ENCODE measurements at regions not wholly inside any gene's neighbourhood (a gene's known extent, or its start where the extent isn't known, plus 50 kb on each side); places are given as distances from the start of the nearest gene placed in this dataset.

- Histone ChIP-seq H3K27me3 (ENCODE audit: control insufficient read depth in 2 of 2, insufficient read depth in 2 of 2, low read length in 2 of 2) (no peaks in the 10 kb centered on the region), H3K36me3 (ENCODE audit: control insufficient read depth in 2 of 2, extremely low read depth in 1 of 2, insufficient read depth in 2 of 2, low read length in 2 of 2) (no peaks in the 10 kb centered on the region), H3K9me3 (replicated peaks; ENCODE audit: control insufficient read depth, insufficient read depth, low read length) (no peaks in the 10 kb centered on the region), H3K9ac (replicated peaks; ENCODE audit: extremely low read depth, insufficient read depth, low read length) (no peak overlapping the region), H3K4me3 (replicated peaks in 1 of 3; ENCODE audit: insufficient read depth in 1 of 3, low read depth in 1 of 3, low read length in 3 of 3) (no peak overlapping the region), H2AFZ (ENCODE audit: low read depth, low read length) (no peak overlapping the region), H3K79me2 (ENCODE audit: control insufficient read depth, insufficient read depth, low read length) (no peaks in the 10 kb centered on the region), H4K20me1 (replicated peaks; ENCODE audit: control insufficient read depth, extremely low read depth, insufficient read depth, low read length) (no peaks in the 10 kb centered on the region), H3K27ac (ENCODE audit: insufficient read depth, low read depth, low read length) (no peak overlapping the region), H3K9me1 (replicated peaks; ENCODE audit: control insufficient read depth, extremely low read depth, insufficient read depth, low read length) (no peaks in the 10 kb centered on the region), H3K4me2 (ENCODE audit: insufficient read depth, low read length) (no peak overlapping the region), H3K4me1 (ENCODE audit: control insufficient read depth, extremely low read depth, insufficient read depth, low read length) (no peaks in the 10 kb centered on the region)
- no TSS peak for BruUV-seq (replicated peaks)
- CTCF ChIA-PET, result no interaction called here
- TF ChIP-seq GATA2 (IDR thresholded peaks at IDR 0.05; ENCODE audit: insufficient read depth, insufficient read length, low read depth, low read length) (no peak), FOS (IDR thresholded peaks at IDR 0.05; ENCODE audit: borderline replicate concordance, insufficient read depth, low read length) (no peak), POLR2A (IDR thresholded peaks at IDR 0.05; ENCODE audit: low read depth, low read length) (no peak), POLR2AphosphoS5 (IDR thresholded peaks at IDR 0.05; ENCODE audit: insufficient read depth, low read depth, low read length) (no peak), MYC (IDR thresholded peaks at IDR 0.05; ENCODE audit: low read depth, low read length) (no peak)
- TF ChIP-seq, protein P1, sequence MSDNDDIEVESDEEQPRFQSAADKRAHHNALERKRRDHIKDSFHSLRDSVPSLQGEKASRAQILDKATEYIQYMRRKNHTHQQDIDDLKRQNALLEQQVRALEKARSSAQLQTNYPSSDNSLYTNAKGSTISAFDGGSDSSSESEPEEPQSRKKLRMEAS (IDR thresholded peaks at IDR 0.05; ENCODE audit: insufficient read depth, insufficient read length), result no peak
- intact Hi-C loops (cut with micrococcal nuclease), result no loop called here
- dilution Hi-C loops (cut with MboI; ENCODE audit: extremely low pct_ligation_motif_present, low sequenced_read_pairs), result no loop called here
- DNase-seq (ENCODE audit: low read depth, low spot score) (no peak), FAIRE-seq (no peak)
- POLR2A ChIA-PET, result no interaction called here
Measured at GRCh38 chr14:25696176-25696575, 646.2 kb upstream of the STXBP6 start.

DNA sequence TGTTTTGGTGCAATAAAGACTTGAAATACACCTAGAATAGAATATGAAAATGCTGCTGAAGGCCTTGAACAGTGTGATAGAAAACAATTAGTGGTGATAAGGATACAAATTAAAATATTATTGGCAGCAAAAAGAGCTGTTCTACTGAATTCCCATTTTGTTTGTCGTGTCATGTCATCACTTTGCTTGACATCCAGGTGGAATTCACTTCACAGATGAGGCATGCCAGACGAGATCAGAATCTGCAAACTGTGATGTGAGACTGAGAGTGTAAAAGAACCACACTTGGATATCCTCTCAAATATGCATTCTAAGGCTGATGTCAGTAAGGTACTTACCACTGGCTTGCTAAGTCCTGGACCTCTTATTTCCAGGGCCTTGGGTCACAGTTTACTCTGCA, 635.1 kb upstream of the STXBP6 start:
- intact Hi-C loops (cut with micrococcal nuclease), result no loop called here
- dilution Hi-C loops (cut with MboI; ENCODE audit: extremely low pct_ligation_motif_present, low sequenced_read_pairs), result no loop called here
- Histone ChIP-seq H3K4me1 (ENCODE audit: control insufficient read depth, extremely low read depth, insufficient read depth, low read length) (no peaks in the 10 kb centered on the region), H3K4me3 (replicated peaks in 1 of 3; ENCODE audit: insufficient read depth in 1 of 3, low read depth in 1 of 3, low read length in 3 of 3) (no peak overlapping the region), H3K27ac (ENCODE audit: insufficient read depth, low read depth, low read length) (no peak overlapping the region), H3K4me2 (ENCODE audit: insufficient read depth, low read length) (no peak overlapping the region), H3K9ac (replicated peaks; ENCODE audit: extremely low read depth, insufficient read depth, low read length) (no peak overlapping the region), H3K79me2 (ENCODE audit: control insufficient read depth, insufficient read depth, low read length) (no peaks in the 10 kb centered on the region), H3K9me1 (replicated peaks; ENCODE audit: control insufficient read depth, extremely low read depth, insufficient read depth, low read length) (no peaks in the 10 kb centered on the region), H2AFZ (ENCODE audit: low read depth, low read length) (no peak overlapping the region), H3K27me3 (ENCODE audit: control insufficient read depth in 2 of 2, insufficient read depth in 2 of 2, low read length in 2 of 2) (no peaks in the 10 kb centered on the region), H3K9me3 (replicated peaks; ENCODE audit: control insufficient read depth, insufficient read depth, low read length) (peaks cover 2% of the 10 kb centered on the region), H3K36me3 (ENCODE audit: control insufficient read depth in 2 of 2, extremely low read depth in 1 of 2, insufficient read depth in 2 of 2, low read length in 2 of 2) (no peaks in the 10 kb centered on the region), H4K20me1 (replicated peaks; ENCODE audit: control insufficient read depth, extremely low read depth, insufficient read depth, low read length) (no peaks in the 10 kb centered on the region)
- no TSS peak for BruUV-seq (replicated peaks)
- FAIRE-seq (no peak), DNase-seq (ENCODE audit: low read depth, low spot score) (no peak)
- TF ChIP-seq GATA2 (IDR thresholded peaks at IDR 0.05; ENCODE audit: insufficient read depth, insufficient read length, low read depth, low read length) (no peak), POLR2AphosphoS5 (IDR thresholded peaks at IDR 0.05; ENCODE audit: insufficient read depth, low read depth, low read length) (no peak), EZH2 (IDR thresholded peaks at IDR 0.05; ENCODE audit: borderline replicate concordance, low read depth, low read length, severe bottlenecking) (no peak), MYC (IDR thresholded peaks at IDR 0.05; ENCODE audit: low read depth, low read length) (no peak), JUN (IDR thresholded peaks at IDR 0.05; ENCODE audit: borderline replicate concordance, insufficient read depth, insufficient read length, low read depth) (no peak), FOS (IDR thresholded peaks at IDR 0.05; ENCODE audit: borderline replicate concordance, insufficient read depth, low read length) (no peak), POLR2A (IDR thresholded peaks at IDR 0.05; ENCODE audit: low read depth, low read length) (no peak)
- TF ChIP-seq, protein P2, sequence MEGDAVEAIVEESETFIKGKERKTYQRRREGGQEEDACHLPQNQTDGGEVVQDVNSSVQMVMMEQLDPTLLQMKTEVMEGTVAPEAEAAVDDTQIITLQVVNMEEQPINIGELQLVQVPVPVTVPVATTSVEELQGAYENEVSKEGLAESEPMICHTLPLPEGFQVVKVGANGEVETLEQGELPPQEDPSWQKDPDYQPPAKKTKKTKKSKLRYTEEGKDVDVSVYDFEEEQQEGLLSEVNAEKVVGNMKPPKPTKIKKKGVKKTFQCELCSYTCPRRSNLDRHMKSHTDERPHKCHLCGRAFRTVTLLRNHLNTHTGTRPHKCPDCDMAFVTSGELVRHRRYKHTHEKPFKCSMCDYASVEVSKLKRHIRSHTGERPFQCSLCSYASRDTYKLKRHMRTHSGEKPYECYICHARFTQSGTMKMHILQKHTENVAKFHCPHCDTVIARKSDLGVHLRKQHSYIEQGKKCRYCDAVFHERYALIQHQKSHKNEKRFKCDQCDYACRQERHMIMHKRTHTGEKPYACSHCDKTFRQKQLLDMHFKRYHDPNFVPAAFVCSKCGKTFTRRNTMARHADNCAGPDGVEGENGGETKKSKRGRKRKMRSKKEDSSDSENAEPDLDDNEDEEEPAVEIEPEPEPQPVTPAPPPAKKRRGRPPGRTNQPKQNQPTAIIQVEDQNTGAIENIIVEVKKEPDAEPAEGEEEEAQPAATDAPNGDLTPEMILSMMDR (IDR thresholded peaks at IDR 0.05; ENCODE audit: extremely low read depth in 1 of 2, insufficient read depth in 1 of 2, low read depth in 1 of 2, low read length in 2 of 2), result no peak
- TF ChIP-seq, protein P1 (IDR thresholded peaks at IDR 0.05; ENCODE audit: insufficient read depth, insufficient read length), result no peak
- ChIA-PET CTCF (no interaction called here), POLR2A (no interaction called here)
